ENCODE measurements at regions not wholly inside any gene's neighbourhood (a gene's known extent, or its start where the extent isn't known, plus 50 kb on each side); places are given as distances from the start of the nearest gene placed in this dataset.
A peak's percentile ranks its signal among the peaks of the same experiment; 100 is the strongest.
"Not testable (repeated sequence)": the region's sequence is repeated elsewhere in the genome, so short reads cannot be mapped to it uniquely, and the experiment has no call there.

GRCh38 chr2:87593784-87594610, 153.9 kb upstream of the PLGLB2 start:
- peak; percentile 26 for DNase-seq

- DNase-seq: not testable (repeated sequence)
These were observed 153.3 kb upstream of the PLGLB2 start for GRCh38 chr2:87594611-87594992.

GRCh38 chr2:87595017-87595416, 152.9 kb upstream of the PLGLB2 start:
- not testable (repeated sequence) for DNase-seq

GRCh38 chr2:87600961-87601360, 146.9 kb upstream of the PLGLB2 start:
- not testable (repeated sequence) for DNase-seq

- DNase-seq: not testable (repeated sequence)
These were observed 145.8 kb upstream of the PLGLB2 start for GRCh38 chr2:87602118-87602517.

- DNase-seq: not testable (repeated sequence)
These were observed 145.2 kb upstream of the PLGLB2 start for GRCh38 chr2:87602728-87603127.

GRCh38 chr2:87603418-87604278, 144.2 kb upstream of the PLGLB2 start:
- not testable (repeated sequence) for DNase-seq

GRCh38 chr2:87604279-87604818, 143.5 kb upstream of the PLGLB2 start:
- not testable (repeated sequence) for DNase-seq

GRCh38 chr2:87604980-87605379, 142.9 kb upstream of the PLGLB2 start:
- DNase-seq: not testable (repeated sequence)

- DNase-seq: not testable (repeated sequence)
These were observed 139.3 kb upstream of the PLGLB2 start for GRCh38 chr2:87608377-87609166.

- DNase-seq: not testable (repeated sequence)
These were observed 136.9 kb upstream of the PLGLB2 start for GRCh38 chr2:87610974-87611373.

- DNase-seq: not testable (repeated sequence)
These were observed 136.5 kb upstream of the PLGLB2 start for GRCh38 chr2:87611416-87611815.

GRCh38 chr2:87611956-87612355, 135.9 kb upstream of the PLGLB2 start:
- DNase-seq: not testable (repeated sequence)

GRCh38 chr2:87614829-87615434, 133.0 kb upstream of the PLGLB2 start:
- DNase-seq: not testable (repeated sequence)

- not testable (repeated sequence) for DNase-seq
These were observed 128.8 kb upstream of the PLGLB2 start for GRCh38 chr2:87619121-87619520.

- not testable (repeated sequence) for DNase-seq
These were observed 126.7 kb upstream of the PLGLB2 start for GRCh38 chr2:87621139-87621538.

GRCh38 chr2:87622720-87623119, 125.2 kb upstream of the PLGLB2 start:
- not testable (repeated sequence) for DNase-seq

GRCh38 chr2:87629491-87630458, 118.1 kb upstream of the PLGLB2 start:
- not testable (repeated sequence) for DNase-seq

GRCh38 chr2:87630892-87631291, 117.0 kb upstream of the PLGLB2 start:
- DNase-seq: not testable (repeated sequence)

- DNase-seq: not testable (repeated sequence)
These were observed 116.5 kb upstream of the PLGLB2 start for GRCh38 chr2:87631402-87631801.
